ENCODE measurements at regions not wholly inside any gene's neighbourhood (a gene's known extent, or its start where the extent isn't known, plus 50 kb on each side); places are given as distances from the start of the nearest gene placed in this dataset.

GRCh38 chr12:77337362-77337761, 272.0 kb upstream of the E2F7 start:
- TF ChIP-seq POLR2A (IDR thresholded peaks at IDR 0.05; ENCODE audit: low read depth, low read length), result no peak
- TF ChIP-seq RAD21 (IDR thresholded peaks at IDR 0.05; ENCODE audit: low read length), result no peak

Measured in IMR-90 (cell line).